ENCODE measurements at regions not wholly inside any gene's neighbourhood (a gene's known extent, or its start where the extent isn't known, plus 50 kb on each side); places are given as distances from the start of the nearest gene placed in this dataset.

GRCh38 chr6:105545228-105545920 lies 142.5 kb upstream of the PREP start:
- Histone ChIP-seq H3K36me3 (ENCODE audit: insufficient read depth, low read length) (no peaks in the 10 kb centered on the region), H3K9me2 (ENCODE audit: insufficient read depth, low read length) (no peaks in the 10 kb centered on the region), H3K4me3 (ENCODE audit: low read depth, low read length, poor library complexity, severe bottlenecking) (no peak overlapping the region), H3K79me2 (ENCODE audit: insufficient read depth, low read depth, low read length) (no peaks in the 10 kb centered on the region), H3K9me3 (ENCODE audit: low read length) (no peaks in the 10 kb centered on the region), H2AFZ (ENCODE audit: low read length) (no peak overlapping the region), H4K20me1 (ENCODE audit: insufficient read depth, low read length) (no peaks in the 10 kb centered on the region), H3K4me1 (ENCODE audit: insufficient read depth, low read length, poor library complexity, severe bottlenecking) (no peaks in the 10 kb centered on the region), H3K27ac (ENCODE audit: low read depth, low read length, poor library complexity, severe bottlenecking) (no peak overlapping the region), H3K4me2 (ENCODE audit: low read length) (no peak overlapping the region)
- CTCF ChIA-PET (ENCODE audit: unreplicated experiment) = no interaction called here
- TF ChIP-seq EZH2phosphoT487 (IDR thresholded peaks at IDR 0.05; ENCODE audit: borderline replicate concordance, low read depth, low read length) = no peak
- no peak for TF ChIP-seq CTCF (conservative IDR thresholded peaks at IDR 0.05; ENCODE audit: low read length)
- DNase-seq (ENCODE audit: low spot score) = no peak
- intact Hi-C loops (cut with micrococcal nuclease; ENCODE audit: unreplicated experiment) = no loop called here
- POLR2A ChIA-PET = no interaction called here
- no TSS peak for BruUV-seq (replicated peaks)

GRCh38 chr6:105539911-105540310 lies 137.0 kb upstream of the PREP start:
- ChIA-PET CTCF (ENCODE audit: unreplicated experiment) (no interaction called here), POLR2A (no interaction called here)
- H3K9me3 ChIP-seq (ENCODE audit: low read length) = no peaks in the 10 kb centered on the region
- no peak for DNase-seq (ENCODE audit: low spot score)
- H4K20me1 ChIP-seq (ENCODE audit: insufficient read depth, low read length) = no peaks in the 10 kb centered on the region
- H2AFZ ChIP-seq (ENCODE audit: low read length) = no peak overlapping the region
- no peaks in the 10 kb centered on the region for H3K9me2 ChIP-seq (ENCODE audit: insufficient read depth, low read length)
- no peaks in the 10 kb centered on the region for H3K79me2 ChIP-seq (ENCODE audit: insufficient read depth, low read depth, low read length)
- H3K4me3 ChIP-seq (ENCODE audit: low read depth, low read length, poor library complexity, severe bottlenecking) = no peak overlapping the region
- H3K4me1 ChIP-seq (ENCODE audit: insufficient read depth, low read length, poor library complexity, severe bottlenecking) = no peaks in the 10 kb centered on the region
- intact Hi-C loops (cut with micrococcal nuclease; ENCODE audit: unreplicated experiment) = no loop called here
- H3K4me2 ChIP-seq (ENCODE audit: low read length) = no peak overlapping the region
- H3K36me3 ChIP-seq (ENCODE audit: insufficient read depth, low read length) = no peaks in the 10 kb centered on the region
- TF ChIP-seq CTCF (conservative IDR thresholded peaks at IDR 0.05; ENCODE audit: low read length) = no peak
- no peak for TF ChIP-seq EZH2phosphoT487 (IDR thresholded peaks at IDR 0.05; ENCODE audit: borderline replicate concordance, low read depth, low read length)
- H3K27ac ChIP-seq (ENCODE audit: low read depth, low read length, poor library complexity, severe bottlenecking) = no peak overlapping the region
- no TSS peak for BruUV-seq (replicated peaks)

- intact Hi-C loops (cut with micrococcal nuclease; ENCODE audit: unreplicated experiment) = no loop called here
- Histone ChIP-seq H3K4me3 (ENCODE audit: low read depth, low read length, poor library complexity, severe bottlenecking) (no peak overlapping the region), H3K4me2 (ENCODE audit: low read length) (no peak overlapping the region), H4K20me1 (ENCODE audit: insufficient read depth, low read length) (no peaks in the 10 kb centered on the region), H3K4me1 (ENCODE audit: insufficient read depth, low read length, poor library complexity, severe bottlenecking) (no peaks in the 10 kb centered on the region), H2AFZ (ENCODE audit: low read length) (no peak overlapping the region), H3K9me2 (ENCODE audit: insufficient read depth, low read length) (no peaks in the 10 kb centered on the region), H3K9me3 (ENCODE audit: low read length) (no peaks in the 10 kb centered on the region), H3K36me3 (ENCODE audit: insufficient read depth, low read length) (no peaks in the 10 kb centered on the region), H3K27ac (ENCODE audit: low read depth, low read length, poor library complexity, severe bottlenecking) (no peak overlapping the region), H3K79me2 (ENCODE audit: insufficient read depth, low read depth, low read length) (no peaks in the 10 kb centered on the region)
- POLR2A ChIA-PET = no interaction called here
- no TSS peak for BruUV-seq (replicated peaks)
- CTCF ChIA-PET (ENCODE audit: unreplicated experiment) = no interaction called here
- TF ChIP-seq CTCF (conservative IDR thresholded peaks at IDR 0.05; ENCODE audit: low read length) (no peak), EZH2phosphoT487 (IDR thresholded peaks at IDR 0.05; ENCODE audit: borderline replicate concordance, low read depth, low read length) (no peak)
- no peak for DNase-seq (ENCODE audit: low spot score)
Observed at GRCh38 chr6:105537981-105538578, 135.2 kb upstream of the PREP start.

Data from OCI-LY7 (cell line).